Aorta (tissue), 5 donors: ENCODE measurements at regions not wholly inside any gene's neighbourhood (a gene's known extent, or its start where the extent isn't known, plus 50 kb on each side); places are given as distances from the start of the nearest gene placed in this dataset.
A peak's percentile ranks its signal among the peaks of the same experiment; 100 is the strongest.

Experiments
- ATAC-seq: fragments of 200-7000 bp; cut with Tn5 transposase; one replicate; pipeline ENCODE4 v1.9.1; 2022; ENCODE audit warnings: moderate library complexity; ENCODE audit not compliant: low FRiP score
- DNase-seq, 2 donors: peaks; one replicate each; pipeline ENCODE4 v3.0.0-alpha.2; 2020
- H3K27ac ChIP-seq, 2 donors: one replicate each; pipeline ENCODE4 v1.5.1; 2013; ENCODE audit warnings: low read length in 2 of 2, mild to moderate bottlenecking in 2 of 2, moderate library complexity in 2 of 2, control low read depth in 1 of 2, inconsistent platforms in 1 of 2, low read depth in 1 of 2
- H3K27me3 ChIP-seq, 2 donors: one replicate each; pipeline ENCODE4 v1.6.1; 2013; ENCODE audit warnings: control low read depth in 1 of 2, low read length in 1 of 2, mild to moderate bottlenecking in 1 of 2, moderate library complexity in 1 of 2; ENCODE audit not compliant: insufficient read depth in 2 of 2, control insufficient read depth in 1 of 2
- H3K36me3 ChIP-seq, 2 donors: one replicate each; pipeline ENCODE4 v1.6.1; 2013; ENCODE audit warnings: control low read depth in 1 of 2, low read length in 1 of 2, mild to moderate bottlenecking in 1 of 2; ENCODE audit not compliant: insufficient read depth in 2 of 2, control insufficient read depth in 1 of 2
- H3K4me1 ChIP-seq, 2 donors: one replicate each; pipeline ENCODE4 v1.6.1; 2013; ENCODE audit warnings: low read length in 2 of 2, control low read depth in 1 of 2, mild to moderate bottlenecking in 1 of 2, moderate library complexity in 1 of 2; ENCODE audit not compliant: insufficient read depth in 2 of 2, control insufficient read depth in 1 of 2
- H3K4me3 ChIP-seq, 2 donors: one replicate each; pipeline ENCODE4 v1.5.1; 2013; ENCODE audit warnings: low read length in 2 of 2, control low read depth in 1 of 2, mild to moderate bottlenecking in 1 of 2
- H3K9me3 ChIP-seq: one replicate; pipeline ENCODE4 v1.6.1; 2013; ENCODE audit warnings: mild to moderate bottlenecking, low read length; ENCODE audit not compliant: control insufficient read depth
- WGBS, 2 donors: extraction: QIAGEN DNeasy Blood & Tissue Kit; methylation state at CpG; one replicate each; pipeline ENCODE4 v1.1.7; 2013; 5-methylcytosine and 5-hydroxymethylcytosine counted together
- intact Hi-C, 2 donors: fragments of 100-400 bp; cut with DNase I; formaldehyde crosslinking; loops; one replicate each; pipeline versions ENCODE4 v1.14.2 to v1.15.0; 2022
- donor health status: healthy with polysubstance abuse.
- donor health status: Bipolar disorder and iron deficiency.
- donor health status: DM: no; HTN: no; CAD: no.
- donor health status: DM: no; HTN: no; CAD: no.
- donor health status: DM: yes; HTN: yes; CAD: no.

DNA sequence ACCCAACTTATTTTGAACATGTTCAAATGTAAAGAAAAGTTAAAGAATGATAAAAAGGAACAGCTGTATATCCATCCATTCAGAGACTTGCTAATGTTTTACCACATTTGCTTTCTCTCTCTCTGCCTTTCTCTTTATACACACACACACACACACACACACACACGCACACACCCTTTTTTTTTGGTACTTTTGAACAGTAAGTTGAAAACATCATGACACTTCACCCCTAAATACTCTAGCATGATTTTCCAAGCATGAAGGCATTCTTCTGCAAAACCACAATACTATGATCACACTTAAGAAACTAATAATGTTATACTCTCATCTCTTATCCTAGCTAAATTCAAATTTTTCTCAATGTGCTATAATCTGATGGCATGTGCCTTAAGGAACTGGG is 192.3 kb downstream of the UTRN start:
- Histone ChIP-seq H3K4me3 (no peak overlapping the region), H3K27ac (no peak overlapping the region), H3K4me1 (peaks cover 3 to 7% of the 10 kb centered on the region in 2 donors), H3K9me3 (no peaks in the 10 kb centered on the region), H3K36me3 (peaks cover 0 to 2% of the 10 kb centered on the region in 2 donors), H3K27me3 (no peaks in the 10 kb centered on the region)
- DNase-seq, result no peak
- WGBS, 2 donors, result 89 to 96% methylated on average over 1 of the region's 1 CpG
- intact Hi-C loops, result loop anchor here in 1 of 2 donors (5.0 kb wide), 1 partner anchor 380 kb away; the partner anchor contains the start of gene SF3B5
- ATAC-seq, result no peak

GRCh38 chr6:144477856-144478255 is 192.7 kb downstream of the UTRN start:
- no peaks in the 10 kb centered on the region for H3K27me3 ChIP-seq
- H3K27ac ChIP-seq, result no peak overlapping the region
- H3K36me3 ChIP-seq, result peaks cover 0 to 2% of the 10 kb centered on the region in 2 donors
- no peak for DNase-seq
- peaks cover 3 to 7% of the 10 kb centered on the region in 2 donors for H3K4me1 ChIP-seq
- no peaks in the 10 kb centered on the region for H3K9me3 ChIP-seq
- ATAC-seq, result no peak
- H3K4me3 ChIP-seq, result no peak overlapping the region
- intact Hi-C loops, result loop anchor here in 1 of 2 donors (5.0 kb wide), 1 partner anchor 381 kb away; the partner anchor contains the start of gene SF3B5

GRCh38 chr6:144478483-144478882 is 193.3 kb downstream of the UTRN start:
- H3K36me3 ChIP-seq, result peaks cover 0 to 2% of the 10 kb centered on the region in 2 donors
- peaks cover 3 to 7% of the 10 kb centered on the region in 2 donors for H3K4me1 ChIP-seq
- H3K9me3 ChIP-seq, result no peaks in the 10 kb centered on the region
- H3K27ac ChIP-seq, result peak overlapping the region in 1 of 2 donors; percentile 48
- H3K4me3 ChIP-seq, result no peak overlapping the region
- H3K27me3 ChIP-seq, result no peaks in the 10 kb centered on the region
- intact Hi-C loops, result loop anchor here in 1 of 2 donors (5.0 kb wide), 1 partner anchor 381 kb away; the partner anchor contains the start of gene SF3B5
- 5 to 12% methylated on average over 5 of the region's 5 CpGs for WGBS, 2 donors
- DNase-seq (no peak), ATAC-seq (peak; percentile 76)

DNA sequence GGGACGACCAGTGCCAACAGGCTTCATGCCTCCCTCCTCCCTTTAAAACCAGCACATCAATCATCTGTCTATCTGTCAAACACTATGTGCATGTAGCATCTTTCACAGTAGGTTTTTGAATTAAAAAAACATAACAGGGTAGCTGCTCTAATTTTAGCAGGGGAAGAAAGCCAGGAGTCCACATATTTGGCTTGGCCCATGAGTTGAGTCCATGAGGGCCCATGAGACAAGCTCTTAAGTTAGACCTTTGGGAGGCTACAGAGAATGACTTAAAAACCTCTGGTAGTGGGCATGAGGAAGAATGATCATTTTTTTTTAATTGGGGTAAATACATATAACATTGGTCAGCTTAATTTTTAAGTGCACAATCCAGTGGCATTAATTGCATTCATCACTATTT is 194.9 kb downstream of the UTRN start:
- peak; percentile 45 for ATAC-seq
- no peak for DNase-seq
- Histone ChIP-seq H3K27ac (no peak overlapping the region), H3K9me3 (no peaks in the 10 kb centered on the region), H3K4me1 (peaks cover 3 to 7% of the 10 kb centered on the region in 2 donors), H3K27me3 (no peaks in the 10 kb centered on the region), H3K36me3 (no peaks in the 10 kb centered on the region), H3K4me3 (no peak overlapping the region)
- 22 to 35% methylated on average over 1 of the region's 1 CpG for WGBS, 2 donors
- intact Hi-C loops, result loop anchor here (1.0 to 10.0 kb wide), 5 partner anchors 193 to 383 kb away; partner anchors contain the start of genes UTRN (in 2 of the 2) and SF3B5 (in 1 of the 2)

GRCh38 chr6:144480473-144480872 is 195.3 kb downstream of the UTRN start:
- no peak overlapping the region for H3K4me3 ChIP-seq
- no peaks in the 10 kb centered on the region for H3K27me3 ChIP-seq
- DNase-seq (no peak), ATAC-seq (no peak)
- WGBS, 2 donors, result 77 to 79% methylated on average over 5 of the region's 5 CpGs
- peaks cover 0 to 2% of the 10 kb centered on the region in 2 donors for H3K36me3 ChIP-seq
- no peaks in the 10 kb centered on the region for H3K9me3 ChIP-seq
- H3K4me1 ChIP-seq, result peaks cover 3 to 7% of the 10 kb centered on the region in 2 donors
- no peak overlapping the region for H3K27ac ChIP-seq
- intact Hi-C loops, result loop anchor here (1.0 to 10.0 kb wide), 4 partner anchors 193 to 373 kb away; partner anchors contain the start of gene UTRN (in 2 of the 2)

GRCh38 chr6:144481527-144481926 is 196.4 kb downstream of the UTRN start:
- ATAC-seq (no peak), DNase-seq (no peak)
- Histone ChIP-seq H3K9me3 (no peaks in the 10 kb centered on the region), H3K36me3 (peaks cover 0 to 2% of the 10 kb centered on the region in 2 donors), H3K4me3 (no peak overlapping the region), H3K27me3 (no peaks in the 10 kb centered on the region), H3K27ac (no peak overlapping the region), H3K4me1 (peaks cover 3 to 7% of the 10 kb centered on the region in 2 donors)
- intact Hi-C loops, result loop anchor here (5.0 to 10.0 kb wide), 3 partner anchors 194 to 374 kb away; partner anchors contain the start of gene UTRN (in 2 of the 2)
- 77% methylated on average over 6 of the region's 6 CpGs for WGBS, 2 donors

GRCh38 chr6:144482142-144482541 is 197.0 kb downstream of the UTRN start:
- Histone ChIP-seq H3K4me3 (no peak overlapping the region), H3K27me3 (no peaks in the 10 kb centered on the region), H3K4me1 (peaks cover 3 to 7% of the 10 kb centered on the region in 2 donors), H3K36me3 (peaks cover 0 to 2% of the 10 kb centered on the region in 2 donors), H3K9me3 (no peaks in the 10 kb centered on the region), H3K27ac (no peak overlapping the region)
- DNase-seq (peak; percentile 82 to 89), ATAC-seq (peak; percentile 65)
- intact Hi-C loops, result loop anchor here (5.0 to 10.0 kb wide), 3 partner anchors 195 to 375 kb away; partner anchors contain the start of gene UTRN (in 2 of the 2)
- 4 to 8% methylated on average over 4 of the region's 4 CpGs for WGBS, 2 donors

DNA sequence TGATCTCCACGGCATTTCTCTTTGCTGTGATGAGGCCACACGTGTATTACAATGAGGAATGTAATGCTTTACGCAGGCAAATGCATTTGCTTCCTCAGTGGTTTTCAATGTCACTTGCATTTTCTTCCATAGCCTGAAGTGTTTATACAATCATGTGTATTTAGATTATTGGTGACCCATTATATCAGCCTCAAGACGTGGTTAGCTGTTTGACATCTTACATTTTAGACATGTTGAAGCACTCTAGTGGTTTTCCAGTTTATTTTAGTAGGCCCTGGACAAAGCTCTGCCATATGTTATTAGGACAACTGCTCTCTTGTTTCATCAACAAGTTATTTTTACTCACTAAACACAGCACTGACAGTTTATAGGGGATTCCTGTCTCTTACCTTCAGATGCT is 200.4 kb downstream of the UTRN start:
- 92 to 94% methylated on average over 4 of the region's 4 CpGs for WGBS, 2 donors
- ATAC-seq (no peak), DNase-seq (no peak)
- Histone ChIP-seq H3K36me3 (peaks cover 2 to 3% of the 10 kb centered on the region in 2 donors), H3K27me3 (no peaks in the 10 kb centered on the region), H3K4me3 (no peak overlapping the region), H3K27ac (no peak overlapping the region), H3K9me3 (no peaks in the 10 kb centered on the region), H3K4me1 (no peaks in the 10 kb centered on the region)
- intact Hi-C loops, result loop anchor here in 1 of 2 donors (10.0 kb wide), 1 partner anchor 201 kb away; the partner anchor contains the start of gene UTRN

DNA sequence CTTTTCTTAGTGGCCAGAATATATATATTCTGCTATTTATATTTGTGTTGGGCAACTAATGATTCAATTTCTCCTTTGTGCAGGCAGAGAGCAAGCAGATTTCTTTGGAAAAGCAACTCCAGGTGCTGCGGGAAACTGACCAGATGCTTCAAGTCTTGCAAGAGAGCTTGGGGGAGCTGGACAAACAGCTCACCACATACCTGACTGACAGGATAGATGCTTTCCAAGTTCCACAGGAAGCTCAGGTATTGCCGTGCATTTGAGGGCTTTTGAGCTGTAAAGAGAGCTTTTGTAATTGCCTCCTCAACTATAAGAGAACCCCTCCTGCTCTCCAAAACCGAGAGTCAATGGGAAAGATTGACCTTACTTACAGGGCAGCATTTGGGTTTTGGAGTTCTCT is 203.5 kb downstream of the UTRN start:
- Histone ChIP-seq H3K4me3 (no peak overlapping the region), H3K4me1 (no peaks in the 10 kb centered on the region), H3K9me3 (no peaks in the 10 kb centered on the region), H3K27ac (no peak overlapping the region), H3K36me3 (peaks cover 3 to 4% of the 10 kb centered on the region in 2 donors), H3K27me3 (no peaks in the 10 kb centered on the region)
- intact Hi-C loops, result loop anchor here in 1 of 2 donors (10.0 kb wide), 1 partner anchor 204 kb away; the partner anchor contains the start of gene UTRN
- DNase-seq (no peak), ATAC-seq (no peak)
- WGBS, 2 donors, result 87 to 90% methylated on average over 3 of the region's 3 CpGs
